Psoas muscle (tissue), 7 donors: ENCODE measurements at regions not wholly inside any gene's neighbourhood (a gene's known extent, or its start where the extent isn't known, plus 50 kb on each side); places are given as distances from the start of the nearest gene placed in this dataset.

ENCODE experiments used
- ATAC-seq, 4 donors: fragments of 200-7000 bp; cut with Tn5 transposase; one replicate each; pipeline ENCODE4 v1.9.1; 2020; ENCODE audit warnings: moderate library complexity in 3 of 4, mild to moderate bottlenecking in 2 of 4
- DNase-seq, 2 donors: peaks; one replicate each; pipeline ENCODE4 v3.0.0-alpha.2; 2020
- H3K27ac ChIP-seq: fragments of 200-600 bp; one replicate; pipeline ENCODE4 v1.8.0; 2022
- H3K27me3 ChIP-seq, 3 donors: fragments of 200-600 bp in 1 of 3; one replicate each; pipeline versions ENCODE4 v1.6.1 to v1.8.0; 2013 to 2022; ENCODE audit warnings: low read length in 2 of 3, mild to moderate bottlenecking in 2 of 3, moderate library complexity in 1 of 3; ENCODE audit not compliant: insufficient read depth in 3 of 3
- H3K36me3 ChIP-seq, 2 donors: fragments of 200-600 bp in 1 of 2; one replicate each; pipeline versions ENCODE4 v1.6.1 to v1.8.0; 2013 to 2022; ENCODE audit warnings: low read depth in 1 of 2, mild to moderate bottlenecking in 1 of 2, moderate library complexity in 1 of 2; ENCODE audit not compliant: insufficient read depth in 1 of 2
- H3K4me1 ChIP-seq: fragments of 200-600 bp; one replicate; pipeline ENCODE4 v1.8.0; 2022
- H3K4me3 ChIP-seq: fragments of 200-600 bp; one replicate; pipeline ENCODE4 v1.8.0; 2022; ENCODE audit warnings: mild to moderate bottlenecking
- H3K9me3 ChIP-seq: fragments of 200-600 bp; one replicate; pipeline ENCODE4 v1.8.0; 2022
- WGBS, 3 donors: extraction: QIAGEN DNeasy Blood & Tissue Kit; methylation state at CpG; one replicate each; pipeline versions ENCODE4 v1.1.6 to v1.1.7; 2013; 5-methylcytosine and 5-hydroxymethylcytosine counted together
- intact Hi-C, 2 donors: fragments of 100-400 bp; cut with DNase I; formaldehyde crosslinking; loops; one replicate each; pipeline versions ENCODE4 v1.11.0 to v1.14.2; 2022
- TF ChIP-seq, protein P1 (sequence below): fragments of 200-600 bp; IDR thresholded peaks from one replicate; pipeline ENCODE4 v1.8.0; 2022; ENCODE audit warnings: antibody characterized with exemption
- donor health status: healthy with polysubstance abuse.
- donor health status: DM: no; HTN: no; CAD: no; lungs with moderate emphysema.
- donor health status: Bipolar disorder and iron deficiency.
- donor health status: healthy.
- donor health status: DM: yes; HTN: yes; CAD: no.
- donor health status: DM: no; HTN: no; CAD: no.
- donor health status: DM: yes; HTN: yes; CAD: no.

DNA sequence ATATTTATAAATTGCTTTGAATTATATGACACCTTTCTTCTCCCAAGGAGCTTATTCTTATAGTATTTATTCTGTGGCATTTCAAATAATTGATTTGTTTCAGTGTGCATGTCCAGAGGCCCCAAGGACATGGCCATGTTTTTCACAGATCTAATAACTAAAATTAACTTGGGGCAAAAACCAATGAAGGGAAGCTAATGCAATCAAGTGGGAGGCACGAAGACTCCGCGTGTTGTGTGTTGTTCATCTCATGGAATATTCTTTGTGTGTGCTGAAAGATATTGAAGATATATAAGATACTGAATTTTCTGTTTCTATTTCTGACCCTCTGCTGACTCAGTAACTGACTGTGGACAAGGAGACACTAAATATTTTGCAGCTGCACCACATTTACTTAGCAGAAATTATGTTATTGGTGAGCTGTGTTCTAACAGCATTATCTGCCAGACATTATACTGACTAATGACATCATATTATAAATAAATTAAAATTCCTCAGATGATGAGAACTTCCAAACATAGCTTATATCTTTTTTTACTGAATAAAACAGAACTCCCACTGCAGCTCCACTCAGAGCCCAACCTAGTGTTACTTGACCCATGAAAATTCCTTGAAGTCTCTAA, 519.3 kb upstream of the CXADR start:
- H3K9me3 ChIP-seq = no peaks in the 10 kb centered on the region
- TF ChIP-seq, protein P1, sequence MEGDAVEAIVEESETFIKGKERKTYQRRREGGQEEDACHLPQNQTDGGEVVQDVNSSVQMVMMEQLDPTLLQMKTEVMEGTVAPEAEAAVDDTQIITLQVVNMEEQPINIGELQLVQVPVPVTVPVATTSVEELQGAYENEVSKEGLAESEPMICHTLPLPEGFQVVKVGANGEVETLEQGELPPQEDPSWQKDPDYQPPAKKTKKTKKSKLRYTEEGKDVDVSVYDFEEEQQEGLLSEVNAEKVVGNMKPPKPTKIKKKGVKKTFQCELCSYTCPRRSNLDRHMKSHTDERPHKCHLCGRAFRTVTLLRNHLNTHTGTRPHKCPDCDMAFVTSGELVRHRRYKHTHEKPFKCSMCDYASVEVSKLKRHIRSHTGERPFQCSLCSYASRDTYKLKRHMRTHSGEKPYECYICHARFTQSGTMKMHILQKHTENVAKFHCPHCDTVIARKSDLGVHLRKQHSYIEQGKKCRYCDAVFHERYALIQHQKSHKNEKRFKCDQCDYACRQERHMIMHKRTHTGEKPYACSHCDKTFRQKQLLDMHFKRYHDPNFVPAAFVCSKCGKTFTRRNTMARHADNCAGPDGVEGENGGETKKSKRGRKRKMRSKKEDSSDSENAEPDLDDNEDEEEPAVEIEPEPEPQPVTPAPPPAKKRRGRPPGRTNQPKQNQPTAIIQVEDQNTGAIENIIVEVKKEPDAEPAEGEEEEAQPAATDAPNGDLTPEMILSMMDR = no peak
- no peak overlapping the region for H3K4me3 ChIP-seq
- intact Hi-C loops = loop anchor here in 1 of 2 donors (10.0 kb wide), 1 partner anchor 59 kb away; no protein-coding TSS in a partner anchor
- no peaks in the 10 kb centered on the region for H3K36me3 ChIP-seq
- H3K27me3 ChIP-seq = no peaks in the 10 kb centered on the region
- DNase-seq = no peak
- no peak overlapping the region for H3K27ac ChIP-seq
- H3K4me1 ChIP-seq = no peaks in the 10 kb centered on the region
- 68 to 70% (median 69%) methylated on average over 3 of the region's 3 CpGs for WGBS, 3 donors
- ATAC-seq = no peak

DNA sequence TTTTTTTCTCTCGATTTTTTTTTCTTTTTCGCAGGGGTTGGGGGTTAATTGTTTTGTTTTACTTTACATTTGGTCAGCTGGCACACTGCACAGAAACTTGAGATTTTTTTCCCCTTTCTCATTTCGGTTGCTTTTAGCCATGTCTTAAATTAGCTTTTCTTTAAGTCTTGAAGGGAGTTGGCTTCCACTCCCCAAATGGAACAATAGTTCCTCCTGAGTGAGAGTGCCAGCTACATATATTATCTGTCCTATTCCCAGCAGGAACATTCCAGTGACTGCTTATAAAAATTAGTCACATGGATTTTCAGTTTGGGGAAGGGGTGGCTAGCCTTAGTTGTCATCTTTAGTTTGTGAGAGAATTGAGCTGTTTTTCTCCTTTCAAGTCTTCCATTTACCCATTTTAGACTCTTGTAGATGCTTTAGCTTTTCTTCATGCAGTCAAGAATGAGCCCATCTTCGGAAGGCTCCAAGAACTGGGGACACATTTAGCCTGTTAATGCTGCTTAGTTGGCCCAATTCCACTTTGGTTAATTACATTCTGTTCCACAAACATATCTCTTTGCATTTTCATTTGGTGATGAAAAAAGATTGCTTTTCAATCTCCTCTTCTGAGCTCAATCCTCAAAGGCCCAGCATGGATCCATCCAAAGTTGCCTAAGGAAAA, 510.1 kb upstream of the CXADR start:
- TF ChIP-seq, protein P1 = no peak
- DNase-seq (no peak), ATAC-seq (no peak)
- no peaks in the 10 kb centered on the region for H3K36me3 ChIP-seq
- no peaks in the 10 kb centered on the region for H3K27me3 ChIP-seq
- no peak overlapping the region for H3K27ac ChIP-seq
- 57 to 66% (median 59%) methylated on average over 4 of the region's 4 CpGs for WGBS, 3 donors
- no peaks in the 10 kb centered on the region for H3K9me3 ChIP-seq
- no peaks in the 10 kb centered on the region for H3K4me1 ChIP-seq
- no peak overlapping the region for H3K4me3 ChIP-seq
- intact Hi-C loops = no loop called here

DNA sequence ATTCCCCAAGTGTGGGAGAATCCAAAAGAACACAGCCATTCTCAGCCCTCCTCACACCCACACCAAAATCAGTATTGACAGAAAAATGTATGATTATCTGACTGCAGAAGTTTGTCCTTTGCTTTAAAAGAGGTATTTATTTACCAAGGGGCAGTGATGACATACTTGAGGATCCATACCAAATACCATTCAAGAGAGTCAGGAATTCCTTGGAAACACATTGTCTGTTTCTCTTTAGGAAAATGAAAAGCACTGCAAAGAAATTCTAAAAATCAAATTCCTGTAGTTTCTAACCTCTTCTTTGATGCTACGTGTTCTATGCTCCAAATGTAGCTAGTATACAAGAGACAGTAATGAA, 509.6 kb upstream of the CXADR start:
- intact Hi-C loops = no loop called here
- no peak overlapping the region for H3K27ac ChIP-seq
- no peaks in the 10 kb centered on the region for H3K27me3 ChIP-seq
- DNase-seq (no peak), ATAC-seq (no peak)
- no peaks in the 10 kb centered on the region for H3K9me3 ChIP-seq
- H3K4me1 ChIP-seq = no peaks in the 10 kb centered on the region
- WGBS, 3 donors = 64 to 88% (median 76%) methylated on average over 1 of the region's 1 CpG
- H3K36me3 ChIP-seq = no peaks in the 10 kb centered on the region
- no peak overlapping the region for H3K4me3 ChIP-seq
- TF ChIP-seq, protein P1 = no peak

DNA sequence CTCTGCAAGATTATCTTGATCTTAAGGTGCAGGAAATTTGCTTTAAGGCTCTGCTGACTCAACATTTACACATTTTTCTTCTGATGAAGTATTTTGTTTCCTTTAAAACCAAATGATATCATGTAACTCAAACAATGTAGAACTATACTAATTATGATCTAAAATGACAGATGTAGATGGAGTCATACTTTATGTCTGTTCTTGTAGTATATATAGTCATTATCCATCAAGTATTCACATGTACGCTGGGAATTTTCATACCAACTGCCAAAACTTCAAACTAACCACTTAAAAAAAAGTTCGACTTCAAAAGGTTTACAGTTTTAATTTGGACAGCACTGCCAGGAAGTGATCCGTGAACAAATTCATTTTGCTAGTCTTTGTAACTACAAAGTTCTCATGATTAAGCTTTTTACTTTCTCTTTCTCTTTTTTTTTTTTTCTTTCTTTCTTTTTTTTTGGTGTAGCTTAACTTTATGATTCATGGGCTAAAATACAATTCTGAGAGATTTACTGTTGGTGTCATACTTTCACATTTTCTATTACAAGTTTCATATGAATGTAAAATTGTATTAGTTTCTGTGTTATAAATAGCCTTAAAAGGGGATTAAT, 509.0 kb upstream of the CXADR start:
- H3K27ac ChIP-seq = no peak overlapping the region
- H3K27me3 ChIP-seq = no peaks in the 10 kb centered on the region
- ATAC-seq (no peak), DNase-seq (no peak)
- no peaks in the 10 kb centered on the region for H3K4me1 ChIP-seq
- peak overlapping the region; percentile 6 for H3K4me3 ChIP-seq
- TF ChIP-seq, protein P1 = no peak
- intact Hi-C loops = no loop called here
- WGBS, 3 donors = 13 to 33% (median 16%) methylated on average over 3 of the region's 3 CpGs
- H3K9me3 ChIP-seq = no peaks in the 10 kb centered on the region
- no peaks in the 10 kb centered on the region for H3K36me3 ChIP-seq
